ENCODE measurements at regions not wholly inside any gene's neighbourhood (a gene's known extent, or its start where the extent isn't known, plus 50 kb on each side); places are given as distances from the start of the nearest gene placed in this dataset.
"Not testable (repeated sequence)": the region's sequence is repeated elsewhere in the genome, so short reads cannot be mapped to it uniquely, and the experiment has no call there.

DNA sequence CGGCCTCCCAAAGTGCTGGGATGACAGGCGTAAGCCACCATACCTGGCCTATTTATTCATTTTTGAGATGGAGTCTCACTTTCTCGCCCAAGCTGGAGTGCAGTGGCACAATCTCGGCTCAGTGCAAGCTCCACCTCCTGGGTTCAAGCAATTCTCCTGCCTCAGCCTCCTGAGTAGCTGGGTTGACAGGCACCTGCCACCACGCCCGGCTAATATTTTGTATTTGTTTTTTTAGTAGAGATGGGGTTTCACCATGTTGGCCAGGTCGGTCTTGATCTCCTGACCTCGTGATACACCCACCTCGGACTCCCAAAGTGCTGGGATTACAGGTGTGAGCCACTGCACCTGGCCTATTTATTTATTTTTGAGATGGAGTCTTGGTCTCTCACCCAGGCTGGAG, 141.6 kb upstream of the TPTE start:
- TF ChIP-seq, protein P1, sequence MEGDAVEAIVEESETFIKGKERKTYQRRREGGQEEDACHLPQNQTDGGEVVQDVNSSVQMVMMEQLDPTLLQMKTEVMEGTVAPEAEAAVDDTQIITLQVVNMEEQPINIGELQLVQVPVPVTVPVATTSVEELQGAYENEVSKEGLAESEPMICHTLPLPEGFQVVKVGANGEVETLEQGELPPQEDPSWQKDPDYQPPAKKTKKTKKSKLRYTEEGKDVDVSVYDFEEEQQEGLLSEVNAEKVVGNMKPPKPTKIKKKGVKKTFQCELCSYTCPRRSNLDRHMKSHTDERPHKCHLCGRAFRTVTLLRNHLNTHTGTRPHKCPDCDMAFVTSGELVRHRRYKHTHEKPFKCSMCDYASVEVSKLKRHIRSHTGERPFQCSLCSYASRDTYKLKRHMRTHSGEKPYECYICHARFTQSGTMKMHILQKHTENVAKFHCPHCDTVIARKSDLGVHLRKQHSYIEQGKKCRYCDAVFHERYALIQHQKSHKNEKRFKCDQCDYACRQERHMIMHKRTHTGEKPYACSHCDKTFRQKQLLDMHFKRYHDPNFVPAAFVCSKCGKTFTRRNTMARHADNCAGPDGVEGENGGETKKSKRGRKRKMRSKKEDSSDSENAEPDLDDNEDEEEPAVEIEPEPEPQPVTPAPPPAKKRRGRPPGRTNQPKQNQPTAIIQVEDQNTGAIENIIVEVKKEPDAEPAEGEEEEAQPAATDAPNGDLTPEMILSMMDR (IDR thresholded peaks at IDR 0.05) = not testable (repeated sequence)
- not testable (repeated sequence) for TF ChIP-seq POLR2A, POLR2AphosphoS5 (IDR thresholded peaks at IDR 0.05)

Data from gastroesophageal sphincter (tissue), 3 donors.